Embryonic facial prominence (tissue), 1 donor: ENCODE measurements at regions not wholly inside any gene's neighbourhood (a gene's known extent, or its start where the extent isn't known, plus 50 kb on each side); places are given as distances from the start of the nearest gene placed in this dataset.
"Not testable (repeated sequence)": the region's sequence is repeated elsewhere in the genome, so short reads cannot be mapped to it uniquely, and the experiment has no call there.

Experiments used
- DNase-seq: peaks from one replicate; pipeline ENCODE4 v3.0.0-alpha.2; 2016; ENCODE audit errors: extremely low spot score

- no peak for DNase-seq
Measured at GRCh38 chr4:137861682-137862081, 329.4 kb upstream of the PCDH18 start.

GRCh38 chr4:137853424-137853823, 321.1 kb upstream of the PCDH18 start:
- no peak for DNase-seq

- DNase-seq, result no peak
Measured at GRCh38 chr4:137852326-137852725, 320.0 kb upstream of the PCDH18 start.

- DNase-seq, result no peak
Measured at GRCh38 chr4:137851435-137851834, 319.1 kb upstream of the PCDH18 start.

- not testable (repeated sequence) for DNase-seq
Measured at GRCh38 chr4:137827945-137828344, 295.7 kb upstream of the PCDH18 start.

- no peak for DNase-seq
Measured at GRCh38 chr4:137825505-137825904, 293.2 kb upstream of the PCDH18 start.

- no peak for DNase-seq
Measured at GRCh38 chr4:137823007-137823406, 290.7 kb upstream of the PCDH18 start.

GRCh38 chr4:137819964-137820383, 287.7 kb upstream of the PCDH18 start:
- DNase-seq, result no peak

- no peak for DNase-seq
Measured at GRCh38 chr4:137812258-137812657, 280.0 kb upstream of the PCDH18 start.

- no peak for DNase-seq
Measured at GRCh38 chr4:137806420-137806819, 274.1 kb upstream of the PCDH18 start.

GRCh38 chr4:137804906-137805495, 272.7 kb upstream of the PCDH18 start:
- DNase-seq, result no peak

- peak; percentile 15 for DNase-seq
Measured at GRCh38 chr4:137800861-137801260, 268.6 kb upstream of the PCDH18 start.

GRCh38 chr4:137794764-137795254, 262.5 kb upstream of the PCDH18 start:
- DNase-seq, result no peak

GRCh38 chr4:137789263-137789662, 257.0 kb upstream of the PCDH18 start:
- DNase-seq, result not testable (repeated sequence)

- not testable (repeated sequence) for DNase-seq
Measured at GRCh38 chr4:137783923-137784322, 251.6 kb upstream of the PCDH18 start.

- no peak for DNase-seq
Measured at GRCh38 chr4:137775701-137776100, 243.4 kb upstream of the PCDH18 start.

- no peak for DNase-seq
Measured at GRCh38 chr4:137774501-137774900, 242.2 kb upstream of the PCDH18 start.

- DNase-seq, result no peak
Measured at GRCh38 chr4:137768881-137769280, 236.6 kb upstream of the PCDH18 start.

GRCh38 chr4:137768196-137768595, 235.9 kb upstream of the PCDH18 start:
- no peak for DNase-seq

- no peak for DNase-seq
Measured at GRCh38 chr4:137762591-137762990, 230.3 kb upstream of the PCDH18 start.

GRCh38 chr4:137754652-137755471, 222.6 kb upstream of the PCDH18 start:
- DNase-seq, result no peak

GRCh38 chr4:137749466-137749865, 217.2 kb upstream of the PCDH18 start:
- DNase-seq, result no peak

- no peak for DNase-seq
Measured at GRCh38 chr4:137748616-137749015, 216.3 kb upstream of the PCDH18 start.
